Activated CD4-positive, CD25-positive, alpha-beta regulatory T cell (primary cell): ENCODE measurements at regions not wholly inside any gene's neighbourhood (a gene's known extent, or its start where the extent isn't known, plus 50 kb on each side); places are given as distances from the start of the nearest gene placed in this dataset.

Source experiments
- DNase-seq, 4 experiments: peaks; one replicate each; lab custom pipeline; 2025; lab: John Stamatoyannopoulos, UW

DNA sequence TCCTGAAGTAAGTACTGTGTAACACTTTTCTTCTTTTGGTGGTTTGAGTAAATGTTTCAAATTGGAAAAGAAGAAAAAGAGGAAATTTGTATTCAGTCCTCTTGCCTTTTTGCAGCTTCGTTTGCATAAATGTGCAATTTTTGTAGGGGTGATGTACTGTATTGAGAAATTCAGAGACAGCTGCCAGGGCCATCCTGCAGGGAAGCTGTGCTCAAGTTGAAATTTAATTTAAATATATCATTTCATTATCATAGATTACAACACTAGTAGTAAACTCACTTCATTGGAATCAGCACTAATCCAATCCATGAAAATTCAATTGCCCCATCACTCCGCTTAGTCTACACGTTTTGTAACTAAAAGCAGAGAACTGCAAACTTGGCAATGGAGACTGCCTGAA is 415.4 kb downstream of the DNAJB9 start:
- no peak for DNase-seq

DNA sequence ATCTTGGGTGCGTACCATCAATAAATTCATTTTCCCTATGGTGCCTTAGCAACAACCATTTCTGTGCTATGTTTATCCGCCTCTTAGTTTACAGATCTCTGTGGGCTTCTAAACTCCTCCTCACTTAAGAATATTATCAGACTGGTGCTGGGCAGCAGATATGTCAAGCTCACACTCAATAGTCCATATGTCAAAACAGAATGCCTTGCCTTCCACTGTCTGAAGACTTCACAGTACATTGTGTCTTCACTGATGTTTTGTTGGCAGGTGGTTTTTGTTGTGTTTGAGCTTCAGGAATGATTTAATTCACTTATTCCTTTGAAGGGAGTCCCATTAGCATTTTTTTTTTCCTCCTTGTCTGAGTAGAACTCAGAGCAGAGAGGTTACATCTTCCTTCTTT is 419.6 kb downstream of the DNAJB9 start:
- no peak for DNase-seq

DNA sequence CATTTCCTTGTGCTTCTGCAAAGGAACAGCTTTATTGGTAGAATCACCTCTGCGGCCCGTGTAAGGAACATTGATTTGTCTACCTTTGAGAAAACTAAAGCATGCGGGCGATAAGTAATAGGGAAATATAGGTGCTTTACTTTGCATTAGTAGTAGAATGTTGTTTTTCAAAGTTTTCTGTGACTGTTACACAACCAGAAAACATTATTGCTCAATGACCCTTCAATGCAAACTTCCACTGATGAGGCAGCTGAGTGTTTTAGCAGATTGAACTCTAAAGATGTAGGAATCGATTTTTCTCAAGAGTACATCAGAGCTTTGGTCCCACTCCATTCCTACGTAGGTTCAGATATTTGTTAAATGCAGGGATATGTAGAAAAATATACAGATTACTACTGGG is 427.8 kb downstream of the DNAJB9 start:
- DNase-seq: no peak

DNA sequence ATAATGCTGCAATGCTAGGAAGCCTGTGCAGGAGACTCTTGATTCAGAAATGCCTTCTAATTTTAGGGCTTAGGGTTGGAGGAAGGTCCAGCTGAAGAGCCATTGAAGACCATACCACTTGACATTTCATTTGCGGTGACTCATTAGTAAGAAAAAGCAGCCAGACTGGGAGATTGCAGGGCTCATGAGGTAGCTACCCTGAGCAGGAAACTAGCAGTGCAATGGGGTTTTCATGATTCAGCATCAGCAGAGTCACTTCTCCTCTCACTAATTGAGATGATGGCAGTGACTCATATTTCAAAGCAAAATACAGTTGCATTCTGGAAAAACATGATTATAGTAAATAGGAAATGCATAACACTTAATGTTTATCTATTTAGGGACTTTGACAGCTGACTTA is 434.1 kb downstream of the DNAJB9 start:
- no peak for DNase-seq

DNA sequence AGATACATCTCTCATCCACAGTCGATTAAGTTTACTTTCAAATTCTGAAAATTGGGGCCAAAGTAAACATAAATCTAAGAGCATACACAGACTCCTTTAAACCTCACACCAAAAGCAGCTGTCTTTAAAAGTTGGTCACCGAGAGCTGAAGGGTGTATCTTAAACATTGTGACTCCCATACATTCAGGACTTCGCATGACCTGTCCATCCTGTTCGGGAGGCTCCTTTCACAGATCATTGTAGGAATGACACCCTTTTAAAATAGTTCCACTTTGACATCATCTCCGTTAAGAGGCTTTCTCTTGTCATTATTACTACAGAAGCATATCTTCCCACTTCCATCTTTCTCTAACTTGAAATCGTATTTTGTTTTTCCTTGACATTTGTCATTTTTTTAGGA is 440.0 kb downstream of the DNAJB9 start:
- no peak for DNase-seq

GRCh38 chr7:109020251-109020650 is 450.6 kb downstream of the DNAJB9 start:
- DNase-seq: no peak

DNA sequence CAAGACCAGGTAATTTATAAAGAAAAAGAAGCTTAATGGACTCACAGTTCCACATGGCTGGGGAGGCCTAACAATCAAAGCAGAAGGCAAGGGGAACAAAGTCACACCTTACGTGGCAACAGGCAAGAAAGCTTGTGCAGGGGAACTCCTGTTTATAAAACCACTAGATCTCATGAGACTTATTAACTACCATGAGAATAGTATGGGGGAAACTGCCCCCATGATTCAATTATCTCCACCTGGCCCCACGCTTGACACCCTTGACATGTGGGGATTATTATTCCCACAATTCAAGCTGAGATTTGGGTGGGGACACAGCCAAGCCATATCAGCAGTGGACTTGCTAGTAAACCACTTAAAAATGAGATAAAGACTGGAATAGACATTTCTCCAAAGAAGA is 451.7 kb downstream of the DNAJB9 start:
- DNase-seq: no peak

GRCh38 chr7:109029866-109030265 is 460.2 kb downstream of the DNAJB9 start:
- DNase-seq: no peak

GRCh38 chr7:109044691-109045090 is 475.0 kb downstream of the DNAJB9 start:
- no peak for DNase-seq

DNA sequence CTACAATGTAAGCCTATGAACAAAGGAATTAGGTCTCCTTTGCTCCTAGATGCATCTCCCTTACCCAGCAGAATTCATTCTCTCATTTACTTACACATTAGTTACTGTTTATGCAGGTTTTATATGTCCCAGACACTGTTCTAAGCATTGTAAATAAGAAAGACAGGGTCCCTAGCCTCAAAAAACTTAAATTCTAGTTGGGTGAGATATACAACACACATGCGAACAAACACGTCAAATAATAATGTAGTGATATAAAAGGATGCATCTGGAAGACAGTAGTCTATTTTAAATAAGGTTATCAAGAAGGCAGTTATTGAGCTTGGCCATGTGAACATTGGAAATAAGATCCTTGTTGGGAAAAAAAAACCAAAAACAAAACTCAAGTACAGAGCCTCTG is 479.7 kb downstream of the DNAJB9 start:
- DNase-seq: no peak

- DNase-seq: no peak
These were observed 489.4 kb downstream of the DNAJB9 start for GRCh38 chr7:109059089-109059488.

- no peak for DNase-seq
These were observed 493.1 kb downstream of the DNAJB9 start for GRCh38 chr7:109062798-109063197.

GRCh38 chr7:109073543-109073942 is 503.9 kb downstream of the DNAJB9 start:
- DNase-seq: no peak

DNA sequence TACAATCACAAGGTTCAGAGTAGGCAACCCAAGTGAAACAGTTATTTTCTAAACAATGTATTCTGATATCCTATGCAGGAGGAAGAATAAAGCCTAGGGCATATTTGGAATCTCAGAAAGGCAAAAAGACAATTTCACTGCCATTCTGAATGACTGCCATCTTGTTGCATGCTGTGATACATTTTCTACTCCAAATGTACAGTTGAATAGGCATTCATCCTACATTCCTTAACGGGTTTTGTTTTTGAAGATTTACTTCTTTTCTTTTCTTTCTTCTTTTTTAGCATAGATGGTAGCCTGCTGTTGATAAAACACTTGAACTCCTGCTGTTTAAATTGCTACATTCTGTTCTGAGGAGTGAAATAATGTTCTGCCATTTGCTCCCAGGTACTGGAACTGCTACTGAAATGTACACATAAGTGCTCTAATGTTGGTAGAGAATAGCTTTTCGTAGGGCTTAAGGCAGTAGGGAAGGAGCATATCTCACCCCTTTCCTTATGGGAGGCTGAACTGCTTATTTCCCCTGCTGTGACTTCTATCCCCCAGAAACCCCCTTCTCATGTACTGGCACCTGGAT is 506.8 kb downstream of the DNAJB9 start:
- no peak for DNase-seq

DNA sequence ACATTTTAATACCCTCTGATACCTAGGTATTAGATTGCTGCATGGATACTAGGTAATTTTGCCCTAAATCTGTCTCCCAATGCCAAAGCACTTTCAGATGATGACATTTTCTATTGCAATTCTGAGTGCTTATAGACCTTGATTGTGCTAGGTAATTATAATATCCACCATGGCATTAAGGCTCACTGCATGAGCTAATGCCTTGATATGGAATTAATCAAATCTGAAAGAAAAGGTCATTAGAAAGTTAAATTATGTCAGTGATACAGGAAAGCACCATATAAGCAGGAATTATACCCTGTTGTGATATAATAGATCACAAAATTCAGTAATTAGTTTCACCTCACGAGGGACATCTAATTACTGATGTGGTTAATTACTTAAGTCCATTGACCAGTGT is 521.4 kb downstream of the DNAJB9 start:
- DNase-seq: no peak

GRCh38 chr7:109092268-109092667 is 522.6 kb downstream of the DNAJB9 start:
- DNase-seq: no peak

- DNase-seq: no peak
These were observed 531.7 kb downstream of the DNAJB9 start for GRCh38 chr7:109101332-109101731.

DNA sequence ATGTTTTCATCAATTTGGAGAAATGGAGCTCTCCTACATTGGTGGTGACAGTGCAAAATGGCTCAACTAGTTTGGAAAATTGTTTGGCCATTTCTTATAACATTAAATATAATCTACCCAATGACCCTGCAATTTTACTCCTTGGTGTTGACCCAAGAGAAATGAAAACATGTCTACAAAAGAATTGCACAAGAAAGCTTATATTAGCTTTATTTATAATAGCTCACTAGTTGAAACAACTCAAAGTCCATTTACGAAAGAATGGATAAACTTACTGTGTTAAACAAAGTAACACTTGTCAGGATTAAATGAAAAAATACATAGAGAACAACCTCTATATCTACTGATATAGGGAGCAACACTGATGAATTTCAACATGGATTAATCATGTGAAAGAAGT is 539.9 kb downstream of the DNAJB9 start:
- no peak for DNase-seq

DNA sequence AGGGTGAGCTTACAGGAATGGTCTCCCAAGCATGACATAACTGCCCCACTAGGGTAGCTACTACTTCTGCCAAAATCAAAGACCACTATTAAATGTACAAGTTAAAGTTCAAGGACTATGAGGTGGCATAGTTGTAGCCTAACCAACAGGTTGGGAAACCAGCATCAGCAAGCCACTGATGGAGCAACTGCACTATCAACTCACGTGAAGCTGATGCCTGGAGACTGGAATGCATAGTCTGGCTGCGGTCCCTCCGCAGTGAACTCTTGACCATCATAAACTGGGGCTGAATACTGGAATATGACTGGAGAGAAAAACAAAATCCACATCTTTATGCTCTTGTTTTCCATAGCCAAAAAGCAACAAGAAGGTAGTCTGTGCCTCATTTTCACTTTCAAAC is 541.4 kb downstream of the DNAJB9 start:
- no peak for DNase-seq

- no peak for DNase-seq
These were observed 552.1 kb downstream of the DNAJB9 start for GRCh38 chr7:109121599-109122300.

DNA sequence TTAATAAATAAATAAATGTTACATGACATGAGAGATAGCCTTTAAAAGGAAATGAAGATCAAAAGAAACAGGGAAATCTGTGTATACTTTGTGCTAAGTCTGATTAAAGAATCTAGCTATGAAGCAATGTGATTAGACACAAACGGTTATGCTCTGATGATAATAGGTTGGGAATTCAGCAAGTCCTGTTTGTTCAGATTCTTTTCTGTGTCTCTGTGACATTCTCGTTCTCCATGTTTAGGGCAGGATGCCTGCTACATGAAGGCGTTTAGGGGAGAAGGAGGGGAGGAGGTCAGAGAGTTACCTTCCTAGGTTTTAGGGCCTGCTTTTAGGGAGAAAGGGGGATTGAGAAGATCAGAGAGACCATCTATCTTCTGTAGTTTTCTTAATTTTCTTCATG is 555.3 kb downstream of the DNAJB9 start:
- no peak for DNase-seq

DNA sequence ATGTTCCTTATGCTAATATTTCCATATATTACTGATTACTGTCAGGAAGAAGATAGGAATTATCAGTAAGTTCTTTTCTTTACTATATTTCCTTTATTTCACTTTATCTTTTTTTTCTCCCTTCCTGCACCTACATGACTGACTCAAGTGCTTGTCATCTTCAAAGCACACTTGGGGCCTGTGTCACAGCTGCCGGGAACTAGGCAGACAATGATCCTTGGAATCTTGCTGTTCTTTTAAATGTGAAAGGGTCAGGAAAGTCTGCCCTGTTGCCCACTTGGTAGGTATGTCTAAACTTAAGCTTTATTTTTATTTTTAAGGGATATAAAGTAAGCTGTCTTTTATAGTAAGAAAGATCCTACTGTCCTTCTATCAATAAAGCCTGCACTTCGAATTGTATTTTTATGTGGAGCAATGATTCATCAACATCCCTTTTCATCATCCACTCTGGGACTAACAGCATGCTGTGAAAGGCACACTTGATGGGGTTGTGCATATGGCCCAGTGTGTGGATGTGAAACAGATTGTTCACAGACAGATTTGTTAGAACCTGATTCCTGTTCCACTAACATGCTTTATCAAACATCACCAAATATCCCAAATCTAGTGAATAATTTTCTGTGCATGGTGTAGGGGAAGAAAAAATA is 556.9 kb downstream of the DNAJB9 start:
- DNase-seq: no peak

DNA sequence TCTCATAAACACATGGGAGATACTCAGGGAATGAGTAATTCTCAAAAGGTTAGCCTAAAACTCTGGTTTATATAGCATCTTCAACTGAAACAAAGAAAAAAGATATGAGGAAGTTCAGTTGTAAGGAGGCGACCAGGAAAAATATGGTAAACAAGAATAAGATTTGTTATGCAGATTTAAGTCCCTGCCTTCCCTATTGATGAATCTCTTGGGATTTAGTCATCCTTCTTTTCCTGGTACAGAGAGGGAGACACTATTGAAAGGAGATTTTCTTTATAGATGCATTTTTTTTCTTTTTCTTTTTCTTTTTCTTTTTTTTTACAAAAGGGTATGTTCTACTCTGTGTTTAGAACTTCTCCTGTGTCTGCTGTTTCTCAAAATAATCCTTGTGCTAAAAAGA is 557.5 kb downstream of the DNAJB9 start:
- DNase-seq: no peak

- DNase-seq: no peak
These were observed 561.5 kb downstream of the DNAJB9 start for GRCh38 chr7:109131141-109131540.
